ENCODE measurements at regions not wholly inside any gene's neighbourhood (a gene's known extent, or its start where the extent isn't known, plus 50 kb on each side); places are given as distances from the start of the nearest gene placed in this dataset.

DNA sequence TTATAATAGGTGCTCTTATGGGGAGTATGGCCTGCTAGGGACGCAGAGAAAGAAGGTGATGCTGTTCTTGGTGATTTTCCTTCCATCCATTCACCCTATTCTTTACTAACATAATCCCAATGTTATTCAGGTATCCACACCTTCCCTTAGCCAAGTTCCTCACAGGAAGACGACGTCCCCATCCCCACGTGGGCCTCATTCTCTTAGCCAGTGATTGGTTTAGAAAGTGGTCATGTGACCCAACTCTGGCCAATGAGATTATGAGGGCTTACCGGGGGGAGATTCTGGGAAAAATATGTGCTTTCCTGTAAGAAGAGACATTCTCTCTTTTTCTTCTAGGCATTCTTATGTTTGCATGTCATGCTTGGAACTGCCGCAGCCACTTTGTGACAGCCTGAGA lies 474.7 kb downstream of the HAPSTR1 start:
- TF ChIP-seq POLR2AphosphoS5 (IDR thresholded peaks at IDR 0.05) (no peak), POLR2A (IDR thresholded peaks at IDR 0.05) (no peak)

All from breast epithelium (tissue), 3 donors.